Rectal smooth muscle tissue (tissue), 1 donor: ENCODE measurements at regions not wholly inside any gene's neighbourhood (a gene's known extent, or its start where the extent isn't known, plus 50 kb on each side); places are given as distances from the start of the nearest gene placed in this dataset.
"Not testable (repeated sequence)": the region's sequence is repeated elsewhere in the genome, so short reads cannot be mapped to it uniquely, and the experiment has no call there.

Source experiments
- H3K27ac ChIP-seq: one replicate; pipeline ENCODE4 v1.7.0; 2013; ENCODE audit warnings: low read depth, low read length, inconsistent platforms
- H3K27me3 ChIP-seq: one replicate; pipeline ENCODE4 v1.7.0; 2013; ENCODE audit warnings: low read length; ENCODE audit not compliant: control insufficient read depth, insufficient read depth
- H3K36me3 ChIP-seq: one replicate; pipeline ENCODE4 v1.7.0; 2013; ENCODE audit warnings: low read length; ENCODE audit not compliant: control insufficient read depth, insufficient read depth
- H3K4me1 ChIP-seq: one replicate; pipeline ENCODE4 v1.7.0; 2013; ENCODE audit warnings: low read length; ENCODE audit not compliant: control insufficient read depth, insufficient read depth
- H3K4me3 ChIP-seq: one replicate; pipeline ENCODE4 v1.7.0; 2013; ENCODE audit warnings: low read length
- H3K9ac ChIP-seq: one replicate; pipeline ENCODE4 v1.7.0; 2013; ENCODE audit warnings: low read length

GRCh38 chrX:9370893-9371292 is 94.0 kb upstream of the TBL1X start:
- Histone ChIP-seq H3K27ac (no peak overlapping the region), H3K4me3 (no peak overlapping the region), H3K27me3 (no peaks in the 10 kb centered on the region), H3K4me1 (no peaks in the 10 kb centered on the region), H3K9ac (no peak overlapping the region), H3K36me3 (no peaks in the 10 kb centered on the region)

- Histone ChIP-seq H3K36me3 (no peaks in the 10 kb centered on the region), H3K4me3 (no peak overlapping the region), H3K4me1 (no peaks in the 10 kb centered on the region), H3K27ac (no peak overlapping the region), H3K27me3 (no peaks in the 10 kb centered on the region), H3K9ac (no peak overlapping the region)
These were observed 92.0 kb upstream of the TBL1X start for GRCh38 chrX:9372866-9373265.

GRCh38 chrX:9373789-9374188 is 91.1 kb upstream of the TBL1X start:
- H3K4me1 ChIP-seq: no peaks in the 10 kb centered on the region
- H3K4me3 ChIP-seq: no peak overlapping the region
- H3K9ac ChIP-seq: no peak overlapping the region
- H3K27ac ChIP-seq: no peak overlapping the region
- H3K36me3 ChIP-seq: no peaks in the 10 kb centered on the region
- no peaks in the 10 kb centered on the region for H3K27me3 ChIP-seq

DNA sequence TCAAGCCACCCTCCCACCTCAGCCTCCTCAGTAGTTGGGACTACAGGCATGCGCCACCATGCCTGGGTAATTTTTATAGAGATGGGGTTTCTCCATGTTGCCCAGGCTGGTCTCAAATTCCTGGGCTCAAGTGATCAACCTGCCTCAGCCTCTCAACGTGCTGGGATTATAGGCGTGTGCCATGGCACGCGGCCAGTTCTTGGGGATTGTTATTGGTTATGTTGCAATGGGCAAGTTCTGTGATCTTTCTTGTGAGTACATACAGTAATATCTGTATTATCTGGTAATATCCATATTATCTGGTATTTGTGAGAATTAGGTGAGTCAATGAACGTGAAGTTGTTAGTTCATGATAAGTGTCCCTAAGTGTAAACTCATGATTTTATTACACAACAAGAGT is 90.3 kb upstream of the TBL1X start:
- Histone ChIP-seq H3K27me3 (no peaks in the 10 kb centered on the region), H3K9ac (no peak overlapping the region), H3K27ac (no peak overlapping the region), H3K4me3 (no peak overlapping the region), H3K4me1 (no peaks in the 10 kb centered on the region), H3K36me3 (no peaks in the 10 kb centered on the region)

- Histone ChIP-seq H3K4me1 (no peaks in the 10 kb centered on the region), H3K36me3 (no peaks in the 10 kb centered on the region), H3K27me3 (no peaks in the 10 kb centered on the region), H3K9ac (no peak overlapping the region), H3K4me3 (no peak overlapping the region), H3K27ac (no peak overlapping the region)
These were observed 88.7 kb upstream of the TBL1X start for GRCh38 chrX:9376111-9376510.

DNA sequence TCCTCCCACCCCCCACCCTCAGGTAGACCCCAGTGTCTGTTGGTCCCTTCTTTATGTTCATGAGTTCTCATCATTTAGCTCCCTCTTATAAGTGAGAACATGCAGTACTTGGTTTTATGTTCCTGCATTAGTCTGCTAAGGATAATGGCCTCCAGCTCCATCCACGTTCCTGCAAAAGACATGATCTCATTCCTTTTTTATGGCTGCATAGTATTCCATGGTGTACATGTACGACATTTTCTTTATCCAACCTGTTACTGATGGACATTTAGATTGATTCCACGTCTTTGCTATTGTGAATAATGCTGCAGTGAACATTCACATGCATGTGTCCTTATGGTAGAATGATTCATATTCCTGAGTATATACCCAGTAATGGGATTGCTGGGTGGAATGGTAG is 87.6 kb upstream of the TBL1X start:
- not testable (repeated sequence) for H3K27me3 ChIP-seq, H3K27ac ChIP-seq, H3K4me1 ChIP-seq, H3K36me3 ChIP-seq, H3K4me3 ChIP-seq, H3K9ac ChIP-seq

DNA sequence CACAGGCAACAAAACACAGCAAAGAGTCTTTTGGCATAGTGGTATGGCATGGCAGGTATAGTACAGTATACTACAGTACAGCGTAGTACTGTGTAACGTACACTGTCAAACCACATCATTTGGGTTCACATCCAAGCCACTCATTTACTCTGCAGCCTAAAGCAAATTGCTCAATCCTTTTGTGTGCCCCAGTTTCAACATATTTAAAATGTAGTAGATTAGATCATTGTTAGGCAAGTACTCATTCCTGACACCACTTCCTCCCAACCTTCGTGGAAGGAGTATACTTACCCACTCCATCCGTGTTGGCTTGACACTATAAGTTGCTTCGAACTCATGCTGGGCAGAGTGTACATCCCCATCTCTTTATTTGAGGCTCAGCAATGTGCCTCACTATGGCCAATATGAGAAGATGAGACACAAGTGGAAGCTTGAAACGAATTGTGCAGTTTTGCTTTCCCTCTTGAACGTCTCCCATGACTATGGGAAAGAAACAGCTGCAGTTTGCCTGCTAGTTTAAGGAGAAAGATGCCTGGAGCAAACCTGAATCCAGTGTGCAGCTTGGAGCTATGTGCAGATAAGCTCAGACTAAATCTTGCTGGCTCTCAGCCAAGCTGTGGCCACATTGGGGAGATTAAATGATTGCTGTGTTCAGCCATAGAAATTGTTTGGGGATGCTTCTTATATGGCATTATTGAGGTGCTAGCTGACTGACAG is 85.7 kb upstream of the TBL1X start:
- Histone ChIP-seq H3K4me3 (no peak overlapping the region), H3K27me3 (no peaks in the 10 kb centered on the region), H3K4me1 (no peaks in the 10 kb centered on the region), H3K9ac (no peak overlapping the region), H3K36me3 (no peaks in the 10 kb centered on the region), H3K27ac (no peak overlapping the region)

- no peak overlapping the region for H3K27ac ChIP-seq
- no peaks in the 10 kb centered on the region for H3K36me3 ChIP-seq
- no peaks in the 10 kb centered on the region for H3K4me1 ChIP-seq
- H3K4me3 ChIP-seq: no peak overlapping the region
- no peak overlapping the region for H3K9ac ChIP-seq
- H3K27me3 ChIP-seq: no peaks in the 10 kb centered on the region
These were observed 84.9 kb upstream of the TBL1X start for GRCh38 chrX:9379697-9380551.

DNA sequence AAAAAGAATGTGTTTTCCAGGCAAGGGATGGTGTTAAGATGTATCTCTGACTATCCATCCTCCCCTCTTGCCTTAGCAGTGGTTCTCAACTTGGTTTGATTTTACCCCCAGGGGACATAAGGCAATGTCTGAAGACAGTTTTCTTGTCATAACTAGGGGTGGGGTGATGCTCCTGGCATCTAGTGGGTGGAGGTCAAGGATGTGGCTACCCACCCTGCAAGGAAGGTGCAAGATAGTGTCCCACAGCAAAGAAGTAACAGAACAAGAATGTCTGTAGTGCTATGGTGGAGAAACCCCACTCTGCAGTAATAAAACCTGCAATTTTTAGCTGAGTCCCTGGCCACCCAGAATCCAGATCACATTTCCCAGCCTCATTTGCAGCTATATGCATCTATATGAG is 81.2 kb upstream of the TBL1X start:
- Histone ChIP-seq H3K9ac (no peak overlapping the region), H3K27ac (no peak overlapping the region), H3K36me3 (no peaks in the 10 kb centered on the region), H3K4me1 (no peaks in the 10 kb centered on the region), H3K27me3 (no peaks in the 10 kb centered on the region), H3K4me3 (no peak overlapping the region)

- Histone ChIP-seq H3K9ac (no peak overlapping the region), H3K4me3 (no peak overlapping the region), H3K4me1 (no peaks in the 10 kb centered on the region), H3K27me3 (no peaks in the 10 kb centered on the region), H3K36me3 (no peaks in the 10 kb centered on the region), H3K27ac (no peak overlapping the region)
These were observed 76.4 kb upstream of the TBL1X start for GRCh38 chrX:9388450-9388849.

DNA sequence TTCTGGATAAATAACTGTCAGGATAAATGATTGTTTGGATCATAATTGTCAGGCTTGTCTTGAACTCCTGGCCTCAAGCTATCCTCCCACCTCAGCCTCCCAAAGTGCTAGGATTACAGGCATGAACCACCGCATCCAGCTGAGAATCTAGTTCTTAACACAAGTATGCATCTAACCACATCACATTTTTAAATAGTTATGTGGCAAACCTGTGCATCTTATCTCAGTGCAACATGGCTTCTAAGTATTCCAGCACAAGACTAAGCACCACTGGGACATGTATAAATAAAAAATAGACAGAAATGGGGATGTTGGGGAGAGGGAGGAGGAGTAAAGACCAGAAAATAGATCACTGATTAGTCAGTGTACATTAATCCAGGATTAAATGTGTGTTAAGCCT is 74.7 kb upstream of the TBL1X start:
- Histone ChIP-seq H3K27me3 (no peaks in the 10 kb centered on the region), H3K4me3 (no peak overlapping the region), H3K36me3 (no peaks in the 10 kb centered on the region), H3K4me1 (no peaks in the 10 kb centered on the region), H3K9ac (no peak overlapping the region), H3K27ac (no peak overlapping the region)

DNA sequence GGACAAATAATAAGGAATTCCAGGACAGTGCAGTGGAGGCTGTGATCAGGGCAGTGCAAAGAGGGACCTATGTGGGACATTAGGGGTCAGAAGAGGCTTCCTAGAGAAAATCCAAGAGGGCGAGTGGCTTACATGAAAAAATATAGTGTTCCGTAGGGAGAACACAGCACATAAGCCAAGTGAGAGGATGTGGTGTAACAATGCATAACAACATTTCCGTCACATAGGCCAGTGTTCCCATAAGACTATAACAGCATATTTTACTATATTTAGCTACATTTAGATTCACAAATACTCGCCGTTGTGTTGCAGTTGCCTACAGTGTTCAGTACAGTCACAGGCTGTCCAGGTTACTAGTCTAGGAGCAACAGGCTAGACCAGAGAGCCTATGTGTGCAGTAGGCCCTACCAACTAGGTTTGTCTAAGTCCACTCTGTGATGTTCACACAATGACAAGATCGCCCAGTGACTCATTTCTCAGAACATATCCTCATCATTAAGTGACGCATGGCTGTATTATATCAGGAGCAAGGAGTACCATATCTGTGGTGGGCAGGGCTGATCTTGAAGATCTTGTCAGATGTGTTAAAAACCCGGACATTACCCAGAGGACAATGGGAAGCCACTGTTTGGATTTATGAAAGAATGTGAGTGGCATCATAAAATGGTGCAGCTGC is 74.0 kb upstream of the TBL1X start:
- Histone ChIP-seq H3K4me1 (no peaks in the 10 kb centered on the region), H3K9ac (no peak overlapping the region), H3K27ac (no peak overlapping the region), H3K36me3 (no peaks in the 10 kb centered on the region), H3K4me3 (no peak overlapping the region), H3K27me3 (no peaks in the 10 kb centered on the region)
